ENCODE measurements at regions not wholly inside any gene's neighbourhood (a gene's known extent, or its start where the extent isn't known, plus 50 kb on each side); places are given as distances from the start of the nearest gene placed in this dataset.
"Not testable (repeated sequence)": the region's sequence is repeated elsewhere in the genome, so short reads cannot be mapped to it uniquely, and the experiment has no call there.

GRCh38 chr9:119709431-119709830 is 340.2 kb upstream of the BRINP1 start:
- DNase-seq: no peak

DNA sequence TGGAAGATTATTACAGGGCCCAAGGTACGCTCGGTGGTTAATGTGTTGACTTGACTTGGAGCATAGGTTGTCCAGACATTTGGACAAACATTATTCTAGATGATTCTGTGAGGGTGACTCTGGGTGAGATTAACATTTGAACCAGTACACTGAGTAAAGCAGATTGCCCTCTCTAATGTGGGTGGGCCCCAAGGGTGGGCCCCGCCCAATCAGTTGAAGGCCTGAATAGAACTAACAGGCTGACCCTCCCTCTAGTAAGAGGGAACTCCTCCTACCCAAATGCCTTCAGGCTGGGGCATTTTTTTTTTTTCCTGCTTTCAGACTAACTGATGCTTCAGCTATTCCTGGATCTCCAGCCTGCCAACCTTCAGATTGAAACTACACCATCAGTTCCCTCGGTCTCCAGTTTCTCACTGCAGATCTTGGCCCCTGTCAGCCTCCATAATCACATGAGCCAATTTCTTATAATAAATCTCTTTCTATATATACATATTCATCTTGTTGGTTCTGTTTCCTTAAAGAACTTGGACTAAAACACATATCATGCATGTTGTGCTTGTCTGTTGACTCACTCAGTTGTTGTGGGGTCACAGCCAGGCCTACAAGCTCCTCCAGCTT is 338.1 kb upstream of the BRINP1 start:
- no peak for DNase-seq

DNA sequence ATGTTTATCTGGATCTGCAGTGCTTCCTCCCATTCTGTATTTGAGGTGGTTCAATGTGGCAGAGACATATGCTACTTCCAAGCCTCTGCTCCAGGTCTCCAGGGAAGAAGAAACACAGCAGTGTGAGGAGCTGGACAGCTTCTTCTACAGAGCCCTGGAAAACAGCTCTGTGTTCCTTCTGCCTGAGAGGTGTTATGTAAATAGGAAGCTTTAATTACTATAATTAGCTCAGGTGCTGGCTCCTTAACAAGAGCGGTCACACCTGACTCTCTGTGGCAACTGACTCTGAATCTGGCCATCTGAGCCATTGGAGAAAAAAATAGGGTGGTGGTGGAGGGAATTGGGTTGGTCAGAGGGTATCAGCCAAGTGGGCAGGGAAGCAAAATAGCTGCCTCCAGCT is 332.4 kb upstream of the BRINP1 start:
- no peak for DNase-seq

DNA sequence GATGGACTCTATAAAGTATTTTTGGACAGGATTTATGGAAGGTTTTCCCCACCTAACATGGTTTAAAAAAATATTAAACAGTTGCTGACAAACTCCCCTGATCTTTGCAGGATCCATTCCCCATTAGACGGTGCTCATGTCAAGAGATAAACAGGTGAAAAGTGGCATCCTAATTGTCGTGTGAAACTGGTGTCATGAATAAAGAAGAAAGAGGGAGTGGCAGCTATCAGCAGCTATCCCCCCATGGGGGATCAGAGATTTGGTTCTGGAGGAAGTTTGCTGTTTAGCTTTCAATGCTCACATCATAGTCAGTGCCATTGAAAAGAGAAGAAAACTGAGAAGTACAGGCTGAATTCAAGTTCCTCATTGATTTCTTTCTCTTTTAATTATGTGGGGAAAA is 329.3 kb upstream of the BRINP1 start:
- DNase-seq: no peak

GRCh38 chr9:119697996-119698395 is 328.8 kb upstream of the BRINP1 start:
- DNase-seq: no peak

- DNase-seq: no peak
These were observed 320.6 kb upstream of the BRINP1 start for GRCh38 chr9:119689879-119690278.

DNA sequence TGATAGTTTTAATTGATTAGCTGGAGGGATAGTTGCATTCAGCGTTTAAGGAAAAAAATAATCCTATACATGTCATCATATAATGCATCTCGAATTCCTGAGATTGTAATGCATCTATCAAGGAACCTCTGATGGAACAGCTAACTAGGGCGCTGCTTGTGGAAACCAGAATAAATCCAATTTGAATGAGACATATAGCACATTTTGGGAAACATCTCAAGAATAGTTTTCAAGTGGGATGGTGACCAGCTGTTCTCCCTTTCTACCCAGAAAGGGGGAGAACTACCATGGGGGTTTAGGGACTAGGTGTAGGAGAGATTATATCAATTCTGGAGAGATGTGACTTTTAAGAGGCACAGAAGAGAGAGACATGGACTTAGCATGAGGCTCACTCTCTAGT is 319.3 kb upstream of the BRINP1 start:
- no peak for DNase-seq

GRCh38 chr9:119677811-119678505 is 308.7 kb upstream of the BRINP1 start:
- no peak for DNase-seq

GRCh38 chr9:119675951-119676350 is 306.7 kb upstream of the BRINP1 start:
- no peak for DNase-seq

DNA sequence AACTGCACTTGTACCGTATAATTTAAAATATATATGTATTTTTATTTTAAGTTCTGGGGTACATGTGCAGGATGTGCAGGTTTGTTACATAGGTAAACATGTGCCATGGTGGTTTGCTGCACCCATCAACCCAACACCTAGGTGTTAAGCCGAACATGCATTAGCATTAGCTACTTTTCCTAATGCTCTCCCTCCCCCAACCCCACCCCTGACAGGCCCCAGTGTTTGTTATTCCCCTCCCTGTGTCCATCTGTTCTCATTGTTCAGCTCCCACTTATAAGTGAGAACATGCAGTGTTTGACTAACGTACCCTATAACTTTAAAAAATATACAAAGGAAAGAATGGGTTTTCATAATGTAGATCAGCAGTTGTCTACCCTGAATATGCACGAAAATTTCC is 303.5 kb upstream of the BRINP1 start:
- DNase-seq: not testable (repeated sequence)

DNA sequence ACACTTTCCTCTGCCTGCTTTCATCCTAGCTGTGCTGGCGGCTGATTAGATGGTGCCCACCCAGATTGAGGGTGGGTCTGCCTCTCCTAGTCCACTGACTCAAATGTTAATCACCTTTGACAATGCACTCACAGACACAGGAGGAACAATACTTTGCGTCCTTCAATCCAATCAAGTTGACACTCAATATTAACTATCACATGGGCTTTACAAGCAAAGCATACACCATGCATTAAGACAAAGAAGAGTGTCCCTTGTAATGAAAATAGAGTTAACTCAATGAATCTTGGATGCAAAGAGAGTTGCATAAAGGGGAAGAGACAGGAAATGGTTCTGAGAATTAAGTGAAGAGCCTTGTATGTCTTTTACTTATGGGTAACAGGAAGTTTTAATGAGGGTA is 298.7 kb upstream of the BRINP1 start:
- DNase-seq: no peak

DNA sequence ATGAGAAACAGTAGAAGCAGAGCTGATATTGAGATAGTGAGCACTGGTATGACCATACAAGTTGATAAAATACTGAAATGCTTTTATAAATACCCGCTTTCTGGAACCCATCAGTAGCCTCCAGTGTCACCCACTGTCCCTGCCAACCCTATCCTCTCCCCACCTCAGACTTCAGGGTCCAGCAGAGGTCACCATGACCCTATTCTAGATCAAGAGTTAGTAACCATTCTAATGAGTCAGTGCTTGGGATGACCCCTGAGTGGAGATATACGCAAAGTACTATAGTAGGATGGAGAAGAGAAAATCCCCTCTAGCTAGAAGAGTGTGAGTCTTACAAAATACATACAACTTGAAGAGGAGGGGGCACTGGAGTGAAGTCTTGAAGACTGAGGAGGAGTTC is 297.9 kb upstream of the BRINP1 start:
- DNase-seq: no peak

GRCh38 chr9:119662329-119662728 is 293.1 kb upstream of the BRINP1 start:
- DNase-seq: no peak

GRCh38 chr9:119652931-119653330 is 283.7 kb upstream of the BRINP1 start:
- DNase-seq: no peak

DNA sequence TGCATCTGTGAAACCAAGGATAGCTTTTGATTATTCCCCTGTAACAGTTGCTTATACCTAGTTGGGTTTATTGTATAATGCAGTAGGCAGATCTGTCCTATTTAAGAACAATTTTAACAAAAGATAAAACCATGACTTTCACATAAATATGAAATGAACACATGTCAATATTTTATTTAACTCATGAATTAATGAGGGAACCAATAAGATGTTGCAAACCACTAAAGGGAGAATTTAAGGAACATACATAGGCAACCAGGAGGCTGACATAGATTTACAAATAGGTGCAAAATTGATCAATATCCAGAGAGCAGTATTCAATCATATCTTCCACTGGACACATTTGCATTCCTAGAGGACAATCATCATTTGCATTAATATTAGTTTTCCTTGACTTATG is 280.0 kb upstream of the BRINP1 start:
- DNase-seq: no peak

DNA sequence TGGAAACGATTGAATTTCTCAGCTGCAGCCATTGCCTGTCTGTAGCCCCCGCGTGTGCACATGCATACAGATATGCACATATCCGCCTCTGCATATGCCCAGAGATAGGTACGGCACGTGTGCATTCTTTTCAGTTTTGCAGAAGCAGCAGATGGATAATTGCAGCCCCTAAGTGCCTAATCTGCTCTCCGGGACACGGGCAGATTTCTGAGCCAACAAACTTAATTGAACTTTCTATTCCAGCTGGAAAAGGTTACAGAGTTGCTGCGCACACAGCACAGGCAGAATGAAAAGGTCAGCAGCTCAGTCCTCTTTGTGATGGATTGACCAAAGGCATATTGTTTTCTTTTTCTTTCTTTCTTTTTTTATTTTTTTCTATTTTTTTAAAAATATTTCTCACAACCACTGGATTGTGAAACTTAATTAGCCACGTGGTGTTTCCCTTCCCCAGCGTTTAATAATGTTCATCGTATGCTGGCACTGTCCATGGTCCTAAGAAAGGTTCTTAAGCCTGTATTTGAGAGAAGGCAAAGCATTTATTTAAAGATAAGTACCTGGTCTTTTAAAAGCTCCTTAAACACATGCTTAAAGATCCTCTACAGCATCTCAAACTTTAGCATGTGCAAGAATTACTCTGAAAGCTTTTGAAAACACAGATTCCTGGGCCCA is 270.2 kb upstream of the BRINP1 start:
- no peak for DNase-seq

DNA sequence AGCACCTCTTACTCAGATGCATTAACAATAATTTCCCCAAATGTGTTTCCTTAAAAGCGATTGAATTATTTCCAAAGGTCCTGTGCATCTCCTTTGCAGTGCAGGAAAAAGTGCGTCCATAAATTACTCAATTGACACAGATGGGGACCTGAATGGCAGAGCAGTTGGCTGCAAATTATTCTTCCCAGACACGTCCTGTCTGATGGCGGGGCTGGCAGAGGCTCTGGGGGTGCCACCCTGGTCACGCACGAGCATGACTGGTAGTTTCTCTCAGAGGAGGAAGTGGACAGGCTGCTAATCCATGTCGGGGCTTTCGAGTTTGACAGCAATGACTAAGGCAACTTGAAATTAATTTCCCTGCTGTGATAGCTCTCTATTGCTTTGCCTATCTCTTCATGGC is 264.8 kb upstream of the BRINP1 start:
- no peak for DNase-seq

- no peak for DNase-seq
These were observed 242.3 kb upstream of the BRINP1 start for GRCh38 chr9:119611565-119611964.

GRCh38 chr9:119609277-119609971 is 240.2 kb upstream of the BRINP1 start:
- no peak for DNase-seq

GRCh38 chr9:119601632-119602031 is 232.4 kb upstream of the BRINP1 start:
- DNase-seq: no peak

DNA sequence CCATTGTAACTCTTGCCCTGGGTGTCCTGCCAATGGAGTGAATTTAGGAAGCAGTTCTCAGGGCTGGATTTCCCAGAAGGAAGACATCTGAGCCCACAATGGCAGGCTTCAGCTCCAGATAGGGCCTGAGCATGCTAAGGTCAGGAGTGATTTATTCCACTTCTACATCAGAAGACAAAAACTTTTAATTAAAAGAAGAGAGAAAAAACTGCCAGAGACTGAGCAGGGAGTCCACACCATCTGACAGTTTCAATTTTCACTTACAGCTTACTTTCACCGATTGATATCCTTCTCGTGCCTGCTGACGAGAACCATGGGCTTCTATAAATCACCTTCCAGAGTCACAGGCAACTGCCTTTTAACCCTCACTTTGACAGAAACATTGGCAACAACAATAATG is 228.3 kb upstream of the BRINP1 start:
- no peak for DNase-seq

DNA sequence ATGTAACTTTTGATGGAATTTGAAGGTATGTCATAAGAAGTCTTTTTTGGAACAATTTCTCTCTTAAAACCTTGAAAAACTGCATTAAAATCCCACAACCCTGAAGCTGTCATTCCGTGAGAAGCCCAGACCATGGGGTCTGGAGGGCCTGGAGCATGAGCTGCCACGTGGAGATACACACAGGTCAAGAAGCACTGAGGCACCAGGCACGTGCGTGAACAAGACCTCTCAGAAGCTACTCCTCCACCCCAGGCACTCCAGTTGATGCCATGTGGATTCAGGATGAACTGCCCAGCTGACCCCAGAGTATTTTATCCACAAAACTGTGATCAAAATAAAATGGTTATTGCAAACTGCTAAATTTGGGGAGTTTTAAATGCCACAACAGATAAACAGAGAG is 227.5 kb upstream of the BRINP1 start:
- no peak for DNase-seq

DNA sequence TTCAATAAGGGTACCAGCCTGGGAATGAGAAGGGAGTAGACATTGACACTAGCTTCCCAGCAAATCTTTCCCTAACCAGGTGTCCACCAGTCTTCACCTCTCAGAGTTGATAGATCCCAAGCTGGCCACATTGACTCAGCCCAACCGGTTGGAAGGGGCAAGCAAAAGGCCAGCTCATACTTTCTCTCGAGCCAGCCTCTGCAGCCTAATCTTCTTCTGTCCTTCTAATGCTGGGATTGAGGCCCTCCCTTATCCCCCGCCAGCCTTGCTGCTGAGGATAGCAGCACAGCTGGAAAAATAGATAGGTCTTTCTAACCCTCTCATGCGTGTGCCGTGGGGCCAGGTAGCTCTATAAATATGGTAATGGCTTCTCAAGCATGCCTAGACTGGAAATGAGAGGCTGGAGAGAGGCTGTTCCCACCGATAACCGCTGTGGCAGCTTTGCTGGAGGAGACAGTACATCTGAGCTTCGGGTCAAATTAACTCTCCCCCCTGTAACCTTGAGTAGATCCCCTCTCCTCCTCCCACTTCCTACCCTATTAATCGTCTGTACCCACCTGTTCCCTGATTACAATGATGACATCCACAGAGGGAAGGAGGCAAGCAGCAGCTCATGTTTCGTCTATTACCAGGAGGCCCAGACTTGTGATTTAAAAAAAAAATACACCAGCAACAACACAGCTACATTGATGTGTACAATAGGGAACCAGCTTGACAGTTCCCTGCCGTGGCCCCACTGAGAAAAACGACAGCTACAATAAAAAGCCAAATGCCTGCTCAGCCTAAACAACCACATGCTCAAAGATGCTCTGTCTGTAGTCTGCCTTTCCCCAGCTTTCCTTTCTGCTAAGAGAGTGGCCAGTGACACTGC is 219.9 kb upstream of the BRINP1 start:
- DNase-seq: no peak

Measured in activated CD4-positive, alpha-beta T cell treated with anti-CD3 and anti-CD28 coated beads, Interleukin-2, Interleukin-6, amounts not matched to agents 100 ng/mL and 50 ng/mL, durations not matched to agents 16 hours and 8 hours (primary cell).